ENCODE measurements at regions not wholly inside any gene's neighbourhood (a gene's known extent, or its start where the extent isn't known, plus 50 kb on each side); places are given as distances from the start of the nearest gene placed in this dataset.

DNA sequence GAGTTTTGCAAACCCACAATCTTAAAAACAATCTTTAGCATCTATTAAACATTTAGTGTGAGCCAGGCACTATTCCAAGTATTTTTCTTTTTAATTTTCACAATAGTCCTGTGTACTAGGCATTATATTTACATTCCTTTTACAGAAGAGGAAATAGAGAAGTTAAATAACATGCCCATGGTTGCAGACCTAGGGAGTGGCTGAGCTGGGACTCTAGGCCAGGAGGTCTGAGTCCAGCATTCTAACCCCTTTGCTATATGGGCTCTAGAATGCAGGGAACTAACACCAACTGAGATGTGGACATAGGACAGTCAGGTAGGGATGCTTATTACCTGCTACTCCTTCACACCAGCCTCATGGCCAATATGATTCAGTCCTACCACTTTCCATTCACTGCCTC lies 243.8 kb downstream of the XPNPEP1 start:
- Histone ChIP-seq H3K23ac (ENCODE audit: low read depth, low read length) (no peak overlapping the region), H3K4ac (ENCODE audit: low read depth, low read length) (no peak overlapping the region), H4K20me1 (ENCODE audit: insufficient read depth, low read length) (no peaks in the 10 kb centered on the region), H2AK9ac (replicated peaks; ENCODE audit: low read depth, low read length, poor library complexity) (no peak overlapping the region), H3K4me3 (ENCODE audit: insufficient read depth, low read depth, low read length) (no peak overlapping the region), H3K4me1 (ENCODE audit: control insufficient read depth, insufficient read depth, low read length) (no peaks in the 10 kb centered on the region), H3K9ac (ENCODE audit: low read depth, low read length) (no peak overlapping the region), H3K14ac (replicated peaks; ENCODE audit: low read depth, low read length) (no peak overlapping the region), H3K79me1 (ENCODE audit: low read depth in 1 of 2, low read length in 2 of 2) (no peaks in the 10 kb centered on the region), H3K27ac (ENCODE audit: insufficient read depth, low read length) (no peak overlapping the region), H3K9me1 (ENCODE audit: insufficient read depth, low read length) (no peaks in the 10 kb centered on the region), H3K18ac (ENCODE audit: low read depth, low read length) (no peak overlapping the region), H4K91ac (ENCODE audit: insufficient read depth, low read depth, low read length) (no peak overlapping the region), H2AK5ac (ENCODE audit: low read depth, low read length) (no peak overlapping the region), H3K27me3 (ENCODE audit: control insufficient read depth, insufficient read depth, low read length) (no peaks in the 10 kb centered on the region), H2AFZ (replicated peaks; ENCODE audit: low read length, poor library complexity) (no peak overlapping the region), H3K4me2 (ENCODE audit: low read depth, low read length) (no peak overlapping the region), H2BK20ac (ENCODE audit: low read depth, low read length) (no peak overlapping the region), H4K5ac (ENCODE audit: low read depth, low read length) (no peak overlapping the region), H4K8ac (ENCODE audit: low read depth in 2 of 2, low read length in 2 of 2) (no peak overlapping the region), H3K9me3 (ENCODE audit: control insufficient read depth, insufficient read depth, low read length) (peaks cover 4% of the 10 kb centered on the region; the same call in 1 of the 2 replicates), H3K56ac (ENCODE audit: extremely low read depth, insufficient read depth, low read length) (no peak overlapping the region), H2BK120ac (ENCODE audit: low read depth, low read length) (no peak overlapping the region), H3K36me3 (ENCODE audit: control insufficient read depth, insufficient read depth, low read length) (no peaks in the 10 kb centered on the region), H2BK15ac (ENCODE audit: low read depth, low read length) (no peak overlapping the region), H2BK5ac (ENCODE audit: low read depth, low read length, poor library complexity, severe bottlenecking) (no peak overlapping the region)
- no TSS peak for BruUV-seq (replicated peaks)
- intact Hi-C loops (cut with micrococcal nuclease) (no loop called here), in situ Hi-C loops (cut with MboI; ENCODE audit: low sequenced_read_pairs) (no loop called here), dilution Hi-C loops (cut with HindIII; ENCODE audit: low sequenced_read_pairs, unreplicated experiment) (no loop called here)
- DNase-seq (no peak), ATAC-seq (ENCODE audit: low read depth) (no peak)
- POLR2A ChIA-PET (ENCODE audit: unreplicated experiment): no interaction called here
- CTCF ChIA-PET: no interaction called here
- TF ChIP-seq USF2 (IDR thresholded peaks at IDR 0.05; ENCODE audit: low read depth, low read length) (no peak), CHD1 (IDR thresholded peaks at IDR 0.05; ENCODE audit: low read depth, low read length) (no peak), MAZ (IDR thresholded peaks at IDR 0.05; ENCODE audit: borderline replicate concordance, low read depth, low read length) (no peak), RCOR1 (IDR thresholded peaks at IDR 0.05; ENCODE audit: insufficient replicate concordance, low read length) (no peak), RFX5 (IDR thresholded peaks at IDR 0.05; ENCODE audit: low read depth, low read length) (no peak), CEBPB (IDR thresholded peaks at IDR 0.05; ENCODE audit: low read depth, low read length) (no peak), MXI1 (IDR thresholded peaks at IDR 0.05; ENCODE audit: borderline replicate concordance, low read depth, low read length) (no peak), BHLHE40 (IDR thresholded peaks at IDR 0.05; ENCODE audit: low read depth, low read length) (no peak), FOS (IDR thresholded peaks at IDR 0.05; ENCODE audit: low read depth, low read length) (no peak), SMC3 (IDR thresholded peaks at IDR 0.05; ENCODE audit: low read depth, low read length) (no peak), MAFK (IDR thresholded peaks at IDR 0.05; ENCODE audit: low read depth, low read length) (no peak), POLR2A (IDR thresholded peaks at IDR 0.05; ENCODE audit: low read depth, low read length) (no peak), RAD21 (IDR thresholded peaks at IDR 0.05; ENCODE audit: low read length) (no peak), NFE2L2 (IDR thresholded peaks at IDR 0.05; ENCODE audit: low read depth, low read length) (no peak), ELK1 (IDR thresholded peaks at IDR 0.05; ENCODE audit: borderline replicate concordance, low read depth, low read length) (no peak)
- TF ChIP-seq, protein P1, sequence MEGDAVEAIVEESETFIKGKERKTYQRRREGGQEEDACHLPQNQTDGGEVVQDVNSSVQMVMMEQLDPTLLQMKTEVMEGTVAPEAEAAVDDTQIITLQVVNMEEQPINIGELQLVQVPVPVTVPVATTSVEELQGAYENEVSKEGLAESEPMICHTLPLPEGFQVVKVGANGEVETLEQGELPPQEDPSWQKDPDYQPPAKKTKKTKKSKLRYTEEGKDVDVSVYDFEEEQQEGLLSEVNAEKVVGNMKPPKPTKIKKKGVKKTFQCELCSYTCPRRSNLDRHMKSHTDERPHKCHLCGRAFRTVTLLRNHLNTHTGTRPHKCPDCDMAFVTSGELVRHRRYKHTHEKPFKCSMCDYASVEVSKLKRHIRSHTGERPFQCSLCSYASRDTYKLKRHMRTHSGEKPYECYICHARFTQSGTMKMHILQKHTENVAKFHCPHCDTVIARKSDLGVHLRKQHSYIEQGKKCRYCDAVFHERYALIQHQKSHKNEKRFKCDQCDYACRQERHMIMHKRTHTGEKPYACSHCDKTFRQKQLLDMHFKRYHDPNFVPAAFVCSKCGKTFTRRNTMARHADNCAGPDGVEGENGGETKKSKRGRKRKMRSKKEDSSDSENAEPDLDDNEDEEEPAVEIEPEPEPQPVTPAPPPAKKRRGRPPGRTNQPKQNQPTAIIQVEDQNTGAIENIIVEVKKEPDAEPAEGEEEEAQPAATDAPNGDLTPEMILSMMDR (conservative IDR thresholded peaks at IDR 0.05; ENCODE audit: low read depth, low read length): no peak

Data from IMR-90 (cell line).